NCI-H2227 (cell line): ENCODE measurements at regions not wholly inside any gene's neighbourhood (a gene's known extent, or its start where the extent isn't known, plus 50 kb on each side); places are given as distances from the start of the nearest gene placed in this dataset.

Experiments
- DNase-seq: peaks from one replicate; lab custom pipeline; 2025; ENCODE audit not compliant: unreplicated experiment; lab: John Stamatoyannopoulos, UW

DNA sequence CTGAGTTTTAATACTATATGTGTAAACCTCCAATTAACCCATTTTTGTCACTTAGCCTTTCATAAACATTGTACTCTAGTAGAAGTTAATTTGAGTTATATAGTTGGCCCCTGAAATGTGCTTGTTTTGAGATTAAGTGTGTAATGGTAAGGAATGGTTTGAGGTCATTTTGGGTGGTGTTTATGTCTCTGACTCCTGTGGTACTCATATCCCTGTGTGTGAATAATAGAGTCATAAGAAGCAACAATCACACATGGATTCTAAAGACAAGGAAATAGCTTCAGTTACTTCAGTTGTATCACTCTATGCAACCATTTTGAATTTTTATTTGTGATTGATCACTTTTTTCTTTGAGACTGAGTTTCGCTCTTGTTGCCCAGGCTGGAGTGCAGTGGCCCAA, 408.5 kb downstream of the MFSD1 start:
- DNase-seq = no peak

DNA sequence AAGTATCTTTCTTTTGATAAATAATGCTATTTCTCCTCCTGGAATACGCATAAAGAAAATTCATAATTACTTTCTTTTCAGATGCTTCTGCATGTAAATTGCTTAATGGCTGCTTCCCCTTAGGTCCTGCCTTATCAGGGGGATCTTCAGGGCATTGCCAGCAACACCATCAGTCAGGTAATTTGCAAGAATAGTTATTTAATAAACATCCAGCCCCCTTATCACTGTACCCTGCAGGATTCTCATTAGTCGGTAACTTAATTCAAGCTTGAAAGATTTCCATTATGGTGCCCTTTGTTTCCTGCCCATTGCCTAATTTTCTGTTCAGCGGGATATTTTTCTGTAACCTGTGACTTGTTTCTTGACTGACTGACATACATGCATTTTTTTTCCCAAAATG, 414.5 kb downstream of the MFSD1 start:
- no peak for DNase-seq

DNA sequence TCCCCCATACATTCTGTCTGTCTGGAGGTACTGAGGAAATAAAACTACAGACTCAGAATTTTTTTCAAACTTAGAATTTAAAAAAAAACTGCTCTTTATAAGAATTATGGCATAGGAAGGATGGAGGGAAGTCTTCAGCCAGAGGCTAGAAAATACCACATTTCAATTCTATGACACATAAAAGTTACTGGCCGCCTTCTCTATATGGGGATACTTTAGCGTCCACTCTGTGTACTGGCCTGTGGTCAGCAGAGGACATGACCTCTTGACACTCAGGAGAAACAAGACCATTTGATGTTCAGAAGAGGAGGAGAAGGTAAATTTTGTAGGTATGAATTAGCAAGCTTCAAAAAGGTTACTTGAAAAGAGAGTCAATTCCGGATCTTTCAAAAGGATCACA, 417.4 kb downstream of the MFSD1 start:
- DNase-seq = no peak

DNA sequence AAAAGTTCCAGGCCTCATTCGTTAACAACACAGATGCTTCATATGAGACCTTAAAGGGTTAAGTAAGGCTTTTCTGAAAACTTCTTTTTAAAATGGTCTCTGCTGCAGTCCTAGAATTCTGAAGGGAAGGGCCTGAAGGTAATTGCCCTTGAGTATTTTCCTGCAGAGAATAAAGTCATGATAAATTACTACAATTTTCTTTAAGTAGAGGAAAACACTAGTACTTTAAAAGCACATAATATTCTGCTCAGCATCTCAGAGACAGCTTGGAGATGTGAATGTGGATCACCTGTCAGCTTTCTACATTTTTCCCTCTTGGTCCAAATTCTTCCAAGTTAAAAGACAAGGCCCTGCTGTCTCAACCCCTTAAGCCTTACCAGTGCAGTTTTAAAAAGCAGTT, 419.5 kb downstream of the MFSD1 start:
- DNase-seq = peak; percentile 73

DNA sequence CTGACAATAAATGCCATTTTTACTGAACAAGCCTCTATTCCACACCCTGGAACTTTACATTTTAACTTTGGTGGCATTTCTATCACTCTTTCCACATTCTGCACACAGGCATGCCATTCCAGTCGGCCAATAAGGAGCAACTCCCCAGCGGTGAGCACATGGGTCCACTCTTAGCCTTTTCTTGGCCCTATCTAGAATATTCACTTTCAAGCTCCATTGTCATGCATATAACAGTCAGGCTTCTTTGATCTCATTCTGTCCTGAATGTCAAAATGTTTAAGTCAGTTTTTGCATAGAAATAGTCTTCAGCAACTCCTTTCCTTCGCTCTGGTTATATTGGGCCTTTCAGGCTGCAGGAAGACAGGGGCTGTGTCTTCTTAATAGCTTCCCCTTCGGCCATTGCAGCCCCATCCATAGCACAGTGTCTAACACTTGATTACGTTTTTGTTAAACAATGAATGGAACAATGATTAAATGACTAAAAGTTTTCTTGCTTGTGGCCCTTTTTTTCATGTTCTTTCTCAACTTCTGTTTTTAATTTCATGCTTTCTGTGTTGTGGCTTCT, 427.3 kb downstream of the MFSD1 start:
- no peak for DNase-seq

DNA sequence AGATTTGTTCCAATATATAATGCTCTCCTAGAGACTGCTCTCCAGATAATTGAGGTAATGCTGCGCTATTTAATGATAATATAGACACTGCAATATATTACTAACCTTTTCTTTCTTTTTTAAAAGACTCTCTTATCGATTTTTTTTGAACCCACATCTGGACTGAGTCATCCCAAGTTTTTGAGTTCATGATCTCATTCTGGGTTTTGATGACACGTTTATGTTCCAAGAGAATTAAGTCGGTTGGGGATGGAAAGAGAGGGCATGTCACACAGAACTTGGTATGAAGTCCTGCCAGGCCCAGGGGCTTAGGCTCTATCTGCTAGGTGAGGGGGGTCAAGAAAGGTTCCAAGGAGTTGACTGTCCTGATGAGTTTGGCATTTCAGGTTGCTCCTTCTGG, 431.1 kb downstream of the MFSD1 start:
- DNase-seq = no peak

DNA sequence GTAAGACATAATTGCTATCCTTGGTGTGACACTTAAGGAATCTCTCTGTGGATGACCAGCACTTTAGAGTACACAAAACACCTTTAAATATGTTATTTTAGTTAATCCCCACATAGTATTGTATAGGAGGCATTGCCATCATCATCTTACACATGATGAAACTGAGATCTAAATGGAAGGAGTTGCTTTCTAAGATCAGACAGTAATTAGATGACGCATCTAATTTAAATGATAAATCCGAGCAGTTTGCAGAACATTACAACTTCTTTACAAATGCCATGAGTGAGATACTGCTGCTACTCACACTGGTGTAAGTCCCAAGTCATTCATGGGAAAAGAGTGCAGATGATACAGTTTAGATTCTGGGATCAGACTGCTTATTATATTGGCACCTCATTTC, 431.9 kb downstream of the MFSD1 start:
- DNase-seq = no peak

DNA sequence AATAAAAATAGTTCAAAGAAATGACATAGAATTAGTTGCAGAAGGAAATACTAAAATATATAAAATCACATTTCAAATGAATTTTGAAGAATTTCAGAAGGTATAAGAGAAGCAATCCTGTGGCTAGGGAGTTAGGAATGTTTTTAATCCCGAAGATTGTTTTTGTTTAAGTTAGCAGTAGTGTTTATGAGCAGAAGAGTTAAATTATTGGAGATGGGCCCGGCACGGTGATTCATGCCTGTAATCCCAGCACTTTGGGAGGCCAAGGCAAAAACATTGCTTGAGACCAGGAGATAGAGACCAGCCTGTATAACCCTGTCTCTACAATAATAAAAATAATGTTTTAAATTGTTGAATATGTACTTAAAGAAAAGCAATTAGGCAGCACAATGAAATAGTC, 432.5 kb downstream of the MFSD1 start:
- DNase-seq = no peak

DNA sequence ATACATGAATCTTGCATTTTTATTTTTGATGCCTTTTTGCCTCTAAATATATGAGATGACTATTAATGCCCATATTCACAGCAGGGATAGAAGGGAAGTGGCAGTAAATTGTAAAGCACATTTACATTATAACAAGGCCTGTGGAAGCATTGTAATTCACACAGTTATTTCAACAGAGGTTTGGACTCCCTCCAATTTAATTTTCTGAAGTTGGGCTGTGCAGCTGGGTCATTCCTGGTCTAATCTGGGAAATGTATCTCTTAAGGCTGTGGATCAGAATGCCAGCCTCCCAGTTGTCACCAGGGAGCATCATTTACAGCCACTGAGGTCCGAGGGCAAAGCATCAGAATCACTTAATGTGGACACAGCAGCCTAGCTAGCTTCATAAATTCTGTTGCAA, 434.5 kb downstream of the MFSD1 start:
- DNase-seq = peak; percentile 36

DNA sequence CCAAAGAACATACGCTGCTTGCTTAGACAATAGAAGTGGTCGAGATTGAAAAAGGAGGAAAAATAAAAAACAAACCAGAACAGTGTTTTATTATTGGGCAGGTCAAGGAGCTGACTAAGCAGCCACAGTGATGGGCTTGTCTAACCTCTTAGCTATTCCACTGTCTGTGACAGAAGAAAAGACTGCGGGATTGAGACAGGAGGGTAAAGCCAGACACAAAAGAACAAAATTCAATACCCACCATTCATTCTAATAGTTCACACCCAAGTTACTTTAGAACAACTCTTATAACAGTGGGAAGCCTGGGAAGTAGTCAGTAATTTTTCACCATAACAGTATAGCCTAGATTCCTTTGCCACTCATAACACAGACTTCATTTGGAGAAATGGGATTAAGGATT, 435.4 kb downstream of the MFSD1 start:
- no peak for DNase-seq

DNA sequence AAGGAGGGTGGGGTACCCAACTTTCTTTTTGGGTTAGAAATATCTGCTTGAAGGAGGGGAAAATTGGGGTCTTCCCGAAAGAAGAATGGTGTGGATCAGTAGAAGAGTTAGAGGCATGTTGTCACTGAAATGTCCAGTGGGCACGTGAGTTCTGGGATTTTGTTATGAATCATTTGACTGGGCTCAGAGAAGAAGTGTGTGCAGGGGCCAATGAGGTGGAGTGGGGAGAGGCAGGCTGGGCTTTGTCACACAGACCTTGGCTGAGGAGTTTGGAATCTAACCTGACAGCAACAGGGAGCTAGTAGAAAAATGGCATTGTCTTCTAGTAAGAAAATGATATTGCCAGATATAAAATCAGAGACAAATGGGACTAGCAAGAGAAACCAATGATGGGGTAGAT, 436.8 kb downstream of the MFSD1 start:
- no peak for DNase-seq

DNA sequence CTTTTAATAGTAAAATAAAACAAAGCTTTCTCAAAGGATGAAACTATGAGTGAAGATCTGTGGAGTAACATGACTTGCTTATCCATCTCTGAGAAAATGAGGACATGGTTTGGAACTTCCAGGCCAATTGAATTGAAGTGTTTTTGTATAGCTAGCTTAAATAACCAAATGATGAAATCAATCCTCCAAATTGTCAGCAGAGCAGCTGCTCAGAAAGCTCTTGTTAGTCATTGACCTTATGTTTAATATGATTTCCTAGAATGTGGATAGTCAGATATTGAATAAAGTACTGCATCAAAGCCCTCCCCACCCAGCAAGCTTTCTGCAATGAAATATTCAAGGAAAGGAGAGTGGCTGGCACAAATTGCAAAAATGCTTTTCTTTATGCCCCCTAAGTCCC, 437.2 kb downstream of the MFSD1 start:
- DNase-seq = no peak

DNA sequence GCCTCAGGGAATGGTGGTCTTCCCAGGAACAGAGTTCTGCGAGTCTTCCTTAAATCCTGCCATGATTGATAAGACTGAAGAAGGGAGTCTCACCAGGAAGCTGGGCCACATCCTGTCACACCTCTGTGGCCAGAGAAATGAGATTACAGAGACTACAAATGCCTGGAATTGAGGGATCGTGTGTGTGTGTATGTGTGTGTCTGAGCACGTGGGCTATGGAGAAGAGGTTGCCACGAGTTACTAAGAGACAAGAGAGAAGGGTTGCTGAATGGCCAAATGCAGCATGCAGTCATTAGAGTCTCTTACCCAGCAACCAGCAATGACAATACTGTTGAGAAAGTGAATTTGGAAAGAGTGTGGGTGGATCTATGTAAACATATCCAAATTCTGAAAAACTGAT, 443.1 kb downstream of the MFSD1 start:
- no peak for DNase-seq

DNA sequence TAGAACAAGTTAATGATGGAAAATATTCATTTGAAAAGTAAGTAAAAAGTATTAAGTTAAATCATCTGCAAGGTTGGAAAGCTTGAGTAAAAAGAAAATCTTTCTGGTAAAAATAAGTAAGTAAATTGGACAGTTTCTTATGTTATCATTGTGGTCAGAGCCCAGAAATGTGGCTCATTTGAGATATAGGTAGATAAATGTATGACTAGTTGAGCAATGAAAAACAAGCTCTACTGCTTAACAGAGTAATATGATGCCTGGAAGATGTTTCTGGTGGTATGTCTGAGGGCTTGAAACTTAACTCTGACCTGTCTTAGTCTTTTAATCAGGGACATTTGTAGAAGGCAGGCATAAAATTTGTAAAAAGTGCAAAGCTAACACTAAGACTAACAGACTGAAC, 444.0 kb downstream of the MFSD1 start:
- no peak for DNase-seq

DNA sequence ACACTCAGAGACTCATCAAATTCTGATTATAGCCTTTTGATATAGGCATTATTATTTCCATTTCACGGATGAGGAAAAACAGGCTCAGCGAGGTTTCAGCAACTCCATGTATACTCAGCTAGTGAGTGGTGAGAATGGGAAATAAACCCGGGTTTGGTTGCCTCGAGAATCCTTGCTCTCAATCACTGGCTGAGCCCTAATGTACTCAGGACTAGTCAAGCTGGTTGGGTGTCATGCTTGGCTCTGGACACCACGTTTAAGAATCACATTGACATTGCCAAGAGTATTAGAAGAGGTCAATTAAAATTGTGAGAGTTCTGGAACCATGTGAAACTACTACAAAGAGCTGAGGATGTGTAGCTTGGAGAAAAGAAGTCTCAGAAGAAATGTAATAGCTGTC, 444.5 kb downstream of the MFSD1 start:
- no peak for DNase-seq

DNA sequence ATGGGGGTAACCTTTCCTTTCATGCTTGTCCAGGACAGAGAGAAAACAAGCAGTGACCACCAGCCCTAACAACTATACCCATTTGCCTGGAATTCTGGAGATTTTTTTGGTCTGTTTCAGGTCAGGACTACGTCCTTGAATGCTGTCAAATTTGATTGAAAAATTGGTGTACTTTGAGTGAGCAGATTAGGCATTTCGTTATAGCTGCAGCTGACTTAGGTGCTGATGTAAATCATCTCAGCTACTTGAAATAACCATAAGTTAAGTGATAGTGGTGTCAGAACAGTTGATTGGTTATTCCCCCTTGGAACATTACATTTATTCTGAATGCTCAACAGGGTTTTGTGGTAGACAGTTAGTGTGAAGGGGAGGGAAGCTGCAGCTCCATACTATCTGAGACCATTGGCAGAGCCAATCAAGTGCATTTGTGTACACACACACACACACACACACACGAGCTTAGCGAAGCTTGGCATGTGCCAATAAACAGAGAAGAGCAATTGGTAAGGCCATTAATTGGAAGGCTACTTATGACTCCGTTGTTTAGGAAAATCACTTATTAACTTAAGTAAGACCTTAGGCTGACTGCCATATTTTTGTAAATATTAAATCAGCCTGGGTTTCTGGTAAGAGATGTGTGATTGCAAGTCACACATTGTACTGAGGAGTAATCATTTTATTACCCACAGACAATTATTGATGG, 447.8 kb downstream of the MFSD1 start:
- no peak for DNase-seq

DNA sequence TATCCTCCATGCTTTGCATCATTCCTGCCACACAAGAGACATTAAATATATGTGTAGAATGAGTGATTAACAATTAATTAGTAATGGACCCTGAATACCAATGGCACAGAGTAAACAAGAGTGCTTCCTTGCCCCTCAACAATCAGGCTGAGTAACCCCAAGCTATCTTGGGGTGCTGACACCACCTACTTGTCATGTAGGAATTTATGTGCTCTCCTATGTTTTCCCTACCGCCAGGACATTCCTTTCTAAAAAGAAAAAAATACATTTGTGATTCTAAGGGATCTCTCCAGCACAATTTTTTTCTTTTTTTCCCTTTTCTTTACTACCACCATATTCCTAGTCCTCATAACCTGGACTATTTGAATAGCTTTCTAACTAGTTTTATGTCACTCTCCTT, 449.1 kb downstream of the MFSD1 start:
- DNase-seq = no peak

DNA sequence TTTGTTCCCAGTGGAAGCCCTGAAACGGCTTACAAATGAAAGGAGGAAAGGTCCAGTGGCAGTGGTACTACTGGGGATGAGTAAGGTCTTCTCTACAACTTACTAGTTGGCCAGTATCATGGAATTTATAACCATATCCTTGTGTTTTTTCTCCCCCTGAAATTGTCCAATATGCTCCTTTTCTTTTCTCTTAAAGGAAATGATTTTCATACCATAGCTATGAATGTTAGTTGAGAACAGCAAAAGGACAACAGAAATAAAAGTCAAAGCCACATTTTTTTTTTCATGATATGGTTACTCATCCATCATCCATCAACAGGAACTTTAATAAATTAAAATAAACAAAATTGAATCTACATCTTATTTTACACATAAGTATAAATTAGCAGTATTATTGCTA, 450.4 kb downstream of the MFSD1 start:
- no peak for DNase-seq

DNA sequence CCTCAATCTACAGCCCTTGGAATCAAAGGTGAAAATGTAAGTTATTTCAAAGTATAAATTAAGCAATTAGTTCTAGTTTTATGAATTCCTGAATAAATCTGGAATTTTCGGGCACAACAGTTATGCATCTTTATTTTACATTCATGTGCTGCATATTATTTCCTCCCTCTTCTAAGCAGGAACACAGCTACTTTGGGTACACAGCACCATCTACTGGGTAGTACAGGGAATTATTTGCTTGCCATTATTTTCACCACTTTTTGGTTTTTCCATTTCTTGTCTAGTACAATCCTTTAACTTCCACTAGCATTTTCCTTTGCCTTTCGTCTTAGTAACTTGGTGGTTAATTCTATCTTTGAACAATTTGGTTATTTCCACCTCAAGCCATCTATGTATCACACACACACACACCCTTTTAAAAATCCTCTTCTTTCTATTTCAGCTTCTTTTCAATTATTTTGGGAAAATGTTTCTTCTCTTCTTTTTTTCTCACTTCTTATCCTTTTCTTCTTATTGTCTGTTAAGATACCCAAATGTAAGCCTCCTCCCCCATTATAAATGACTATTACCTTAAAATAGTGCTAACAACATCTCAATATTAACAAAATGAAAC, 451.0 kb downstream of the MFSD1 start:
- DNase-seq = peak; percentile 35

DNA sequence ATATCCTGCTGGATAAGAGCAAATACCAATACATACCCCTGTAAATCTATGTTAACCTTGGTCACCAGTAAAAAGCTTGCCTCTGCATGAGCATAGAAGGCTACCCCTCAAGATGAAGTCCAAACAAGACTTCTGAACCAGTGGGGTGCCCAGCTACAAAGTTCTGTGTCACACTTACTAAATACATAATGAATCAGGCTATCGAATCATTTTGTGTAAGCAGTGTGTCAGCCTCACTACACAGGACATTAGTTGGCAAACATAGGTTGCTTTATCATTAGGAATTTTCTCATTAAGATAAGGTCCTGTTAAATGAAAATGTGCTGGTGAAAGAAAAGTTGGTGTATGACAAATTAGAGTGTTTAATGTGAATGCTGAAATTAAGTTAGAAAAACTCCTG, 452.0 kb downstream of the MFSD1 start:
- no peak for DNase-seq

DNA sequence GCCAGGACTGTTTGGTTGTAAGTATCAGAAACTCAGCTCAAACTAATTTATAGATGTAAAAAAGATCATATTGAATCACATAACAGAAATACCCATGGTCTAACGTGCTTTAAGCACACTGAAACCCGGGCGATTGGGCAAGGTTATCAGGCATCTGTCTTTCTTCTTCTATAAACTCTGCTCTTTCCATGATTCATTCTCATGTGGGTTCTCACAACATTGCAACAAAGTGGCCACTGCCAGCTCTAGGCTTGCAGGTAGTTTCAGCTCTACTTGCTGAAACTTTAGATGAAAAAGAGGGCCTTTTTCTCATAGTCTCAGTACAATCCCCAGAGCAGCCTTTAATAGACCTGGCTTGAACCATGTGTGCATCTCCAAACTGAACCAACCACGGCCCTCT, 456.1 kb downstream of the MFSD1 start:
- DNase-seq = no peak

DNA sequence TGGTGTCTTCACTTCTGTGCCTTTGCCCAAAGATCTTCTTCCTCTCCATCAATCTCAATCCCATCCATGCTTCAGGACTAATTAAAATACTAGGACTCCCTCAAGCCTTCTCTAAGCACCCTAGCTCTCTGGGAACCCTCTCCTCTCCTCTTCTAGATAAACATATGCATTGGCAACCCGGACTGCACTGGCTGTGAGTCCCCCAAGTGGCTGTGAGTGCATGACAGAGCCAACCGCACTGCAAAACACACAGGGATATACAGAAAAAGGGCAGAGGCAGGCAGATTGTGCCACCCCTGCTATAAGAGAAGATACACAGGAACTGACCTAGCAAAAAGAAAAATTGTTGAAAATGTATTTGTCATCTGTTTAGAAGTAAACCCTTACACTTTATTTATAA, 457.1 kb downstream of the MFSD1 start:
- no peak for DNase-seq
